IMR-90 (cell line): ENCODE measurements at regions not wholly inside any gene's neighbourhood (a gene's known extent, or its start where the extent isn't known, plus 50 kb on each side); places are given as distances from the start of the nearest gene placed in this dataset.
"Not testable (repeated sequence)": the region's sequence is repeated elsewhere in the genome, so short reads cannot be mapped to it uniquely, and the experiment has no call there.

Experiments used
- CEBPB ChIP-seq: IDR thresholded peaks from 2 replicates; pipeline ENCODE4 v1.6.1; 2012; ENCODE audit warnings: low read depth, low read length, improper control_type of control experiment
- FOS ChIP-seq: fragments of 150-350 bp; IDR thresholded peaks from 2 replicates; pipeline ENCODE4 v1.6.1; 2016; ENCODE audit warnings: low read depth, low read length
- MAZ ChIP-seq: IDR thresholded peaks from 2 replicates; pipeline ENCODE4 v1.6.1; 2012; ENCODE audit warnings: low read depth, mild to moderate bottlenecking, low read length, improper control_type of control experiment, moderate library complexity, borderline replicate concordance
- MXI1 ChIP-seq: IDR thresholded peaks from 2 replicates; pipeline ENCODE4 v1.6.1; 2012; ENCODE audit warnings: low read depth, mild to moderate bottlenecking, low read length, moderate library complexity, borderline replicate concordance
- POLR2A ChIP-seq: IDR thresholded peaks from 2 replicates; pipeline ENCODE4 v1.6.1; 2012; ENCODE audit warnings: mild to moderate bottlenecking, low read depth, low read length
- USF2 ChIP-seq: fragments of 150-350 bp; IDR thresholded peaks from 2 replicates; pipeline ENCODE4 v1.6.1; 2017; ENCODE audit warnings: mild to moderate bottlenecking, antibody characterized with exemption, low read length, low read depth
- TF ChIP-seq, protein P1 (sequence below): conservative IDR thresholded peaks from 2 replicates; pipeline ENCODE4 v1.5.1; 2012; ENCODE audit warnings: mild to moderate bottlenecking, low read depth, low read length, improper control_type of control experiment

DNA sequence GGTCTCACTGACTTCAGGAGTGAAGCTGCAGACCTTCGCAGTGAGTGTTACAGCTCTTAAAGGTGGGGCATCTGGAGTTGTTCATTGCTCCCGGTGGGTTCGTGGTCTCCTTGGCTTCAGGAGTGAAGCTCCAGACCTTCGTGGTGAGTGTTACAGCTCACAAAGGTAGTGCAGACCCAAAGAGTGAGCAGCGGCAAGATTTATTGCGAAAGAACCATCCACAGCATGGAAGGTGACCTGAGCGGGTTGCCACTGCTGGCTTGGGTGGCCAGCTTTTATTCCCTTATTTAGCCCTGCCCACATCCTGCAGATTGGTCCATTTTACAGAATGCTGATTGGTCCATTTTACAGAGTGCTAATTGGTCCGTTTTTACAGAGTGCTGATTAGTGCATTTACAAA, 429.5 kb downstream of the RWDD3 start:
- TF ChIP-seq POLR2A, MAZ, FOS, MXI1, USF2: not testable (repeated sequence)
- TF ChIP-seq, protein P1, sequence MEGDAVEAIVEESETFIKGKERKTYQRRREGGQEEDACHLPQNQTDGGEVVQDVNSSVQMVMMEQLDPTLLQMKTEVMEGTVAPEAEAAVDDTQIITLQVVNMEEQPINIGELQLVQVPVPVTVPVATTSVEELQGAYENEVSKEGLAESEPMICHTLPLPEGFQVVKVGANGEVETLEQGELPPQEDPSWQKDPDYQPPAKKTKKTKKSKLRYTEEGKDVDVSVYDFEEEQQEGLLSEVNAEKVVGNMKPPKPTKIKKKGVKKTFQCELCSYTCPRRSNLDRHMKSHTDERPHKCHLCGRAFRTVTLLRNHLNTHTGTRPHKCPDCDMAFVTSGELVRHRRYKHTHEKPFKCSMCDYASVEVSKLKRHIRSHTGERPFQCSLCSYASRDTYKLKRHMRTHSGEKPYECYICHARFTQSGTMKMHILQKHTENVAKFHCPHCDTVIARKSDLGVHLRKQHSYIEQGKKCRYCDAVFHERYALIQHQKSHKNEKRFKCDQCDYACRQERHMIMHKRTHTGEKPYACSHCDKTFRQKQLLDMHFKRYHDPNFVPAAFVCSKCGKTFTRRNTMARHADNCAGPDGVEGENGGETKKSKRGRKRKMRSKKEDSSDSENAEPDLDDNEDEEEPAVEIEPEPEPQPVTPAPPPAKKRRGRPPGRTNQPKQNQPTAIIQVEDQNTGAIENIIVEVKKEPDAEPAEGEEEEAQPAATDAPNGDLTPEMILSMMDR = not testable (repeated sequence)
- TF ChIP-seq CEBPB = 0 out of 2 replicates have a peak, but pooled peaks have one; percentile 15
